ENCODE measurements at regions not wholly inside any gene's neighbourhood (a gene's known extent, or its start where the extent isn't known, plus 50 kb on each side); places are given as distances from the start of the nearest gene placed in this dataset.

DNA sequence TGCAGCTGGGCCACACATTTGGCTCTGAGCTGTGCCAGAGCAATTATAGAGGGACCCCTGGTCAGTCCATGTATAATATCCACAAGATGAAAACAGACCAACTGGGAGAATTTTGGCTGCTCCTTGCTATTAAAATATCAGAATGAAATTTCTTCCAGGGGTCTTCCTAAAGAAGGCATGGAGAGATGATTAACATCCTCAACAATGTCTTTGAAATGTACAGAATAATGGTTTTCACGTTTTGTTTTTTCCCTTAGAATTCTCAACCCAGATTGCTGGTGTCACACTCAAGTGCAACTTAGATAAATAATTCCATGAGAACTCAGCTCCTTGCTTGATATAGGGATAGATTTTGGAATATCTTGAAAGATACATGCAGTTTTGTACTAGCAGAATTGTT lies 148.3 kb upstream of the SLC24A2 start:
- no peak for TF ChIP-seq POLR2A (IDR thresholded peaks at IDR 0.05; ENCODE audit: low read length)
- no peak for TF ChIP-seq GATA1 (IDR thresholded peaks at IDR 0.05; ENCODE audit: low read depth, low read length)

All from erythroblast (primary cell).